GM12878 (cell line): ENCODE measurements at regions not wholly inside any gene's neighbourhood (a gene's known extent, or its start where the extent isn't known, plus 50 kb on each side); places are given as distances from the start of the nearest gene placed in this dataset.

Experiments
- ATAC-seq: fragments of 200-7000 bp; cut with Tn5 transposase; 3 replicates; pipeline ENCODE4 v1.9.1; 2020; ENCODE audit warnings: mild to moderate bottlenecking, moderate library complexity
- BruUV-seq: library from RNA; stranded (reverse); fragments of 400-500 nt; replicated peaks from 2 replicates; lab custom pipeline; 2021; lab: Mats Ljungman, UMichigan
- CTCF ChIA-PET: fragments of 300-600 bp; sonication (Branson Sonifier 250); formaldehyde crosslinking; extraction: SDS; loops from one replicate; lab custom pipeline; 2021; ENCODE audit warnings: inconsistent platforms; lab: Yijun Ruan, JAX
- POLR2A ChIA-PET: fragments of 350-600 bp; formaldehyde crosslinking; extraction: SDS; loops from one replicate; lab custom pipeline; 2021; ENCODE audit warnings: inconsistent platforms; lab: Charles Lee
- RAD21 ChIA-PET: fragments of 300-600 bp; sonication (Branson Sonifier 250); formaldehyde crosslinking; loops from one replicate; lab custom pipeline; 2023; ENCODE audit warnings: antibody characterized with exemption; ENCODE audit not compliant: unreplicated experiment; lab: Charles Lee
- SMC1A ChIA-PET: fragments of 300-600 bp; sonication (Branson Sonifier 250); formaldehyde crosslinking; loops from one replicate; lab custom pipeline; 2023; ENCODE audit not compliant: unreplicated experiment, uncharacterized antibody; lab: Charles Lee
- DNase-seq: peaks from one replicate; pipeline ENCODE4 v3.0.0-alpha.2; 2011; ENCODE audit warnings: low read depth, low spot score
- FAIRE-seq: peaks from 3 replicates; lab custom pipeline; 2011; peaks lifted over from hg19 to GRCh38; lab: Jason Lieb, UNC
- H2AFZ ChIP-seq: 2 replicates; pipeline ENCODE4 v1.6.0; 2011; ENCODE audit warnings: low read depth, low read length, control low read depth; ENCODE audit not compliant: control insufficient read depth
- H3K27ac ChIP-seq: 2 replicates; pipeline ENCODE4 v1.5.1; 2011; ENCODE audit warnings: control low read depth; ENCODE audit not compliant: control insufficient read depth, insufficient read depth
- H3K27me3 ChIP-seq, 2 experiments: replicated peaks in 1 of 2; 2 replicates each; pipeline versions ENCODE4 v1.6.0 to v1.6.1; 2011; ENCODE audit warnings: low read length in 1 of 2; ENCODE audit not compliant: control insufficient read depth in 2 of 2, insufficient read depth in 2 of 2
- H3K36me3 ChIP-seq, 2 experiments: 2 replicates each; pipeline ENCODE4 v1.5.1; 2011; ENCODE audit warnings: low read length in 1 of 2; ENCODE audit not compliant: control insufficient read depth in 2 of 2, insufficient read depth in 2 of 2
- H3K4me1 ChIP-seq: 2 replicates; pipeline ENCODE4 v1.6.1; 2011; ENCODE audit warnings: mild to moderate bottlenecking, low read length, moderate library complexity, mixed read lengths; ENCODE audit not compliant: control insufficient read depth, insufficient read depth
- H3K4me2 ChIP-seq: 2 replicates; pipeline ENCODE4 v1.6.0; 2011; ENCODE audit warnings: control low read depth; ENCODE audit not compliant: control insufficient read depth, insufficient read depth
- H3K4me3 ChIP-seq: fragments of 200-600 bp; sonication (generic); 2 replicates; pipeline ENCODE4 v1.5.1; 2016
- H3K79me2 ChIP-seq: 2 replicates; pipeline ENCODE4 v1.6.0; 2011; ENCODE audit warnings: low read length; ENCODE audit not compliant: control insufficient read depth, insufficient read depth
- H3K9ac ChIP-seq: 2 replicates; pipeline ENCODE4 v1.8.0; 2011; ENCODE audit warnings: low read length, control low read depth, mixed read lengths; ENCODE audit not compliant: control insufficient read depth, insufficient read depth
- H3K9me3 ChIP-seq: replicated peaks from 3 replicates; pipeline ENCODE4 v1.5.1; 2011; ENCODE audit warnings: mild to moderate bottlenecking, low read length; ENCODE audit not compliant: control insufficient read depth, insufficient read depth
- H4K20me1 ChIP-seq: 2 replicates; pipeline ENCODE4 v1.6.0; 2011; ENCODE audit not compliant: control insufficient read depth, insufficient read depth
- CREM ChIP-seq: IDR thresholded peaks from 2 replicates; pipeline ENCODE4 v1.6.1; 2014; ENCODE audit warnings: antibody characterized with exemption, low read depth
- MYB ChIP-seq: fragments of 150-350 bp; IDR thresholded peaks from 2 replicates; pipeline ENCODE4 v1.6.1; 2014; ENCODE audit warnings: mild to moderate bottlenecking, low read depth, low read length, borderline replicate concordance
- NFIC ChIP-seq: IDR thresholded peaks from 2 replicates; pipeline ENCODE4 v1.6.1; 2012; ENCODE audit warnings: low read depth, mild to moderate bottlenecking, inconsistent platforms, low read length, moderate library complexity
- RUNX3 ChIP-seq: IDR thresholded peaks from 2 replicates; pipeline ENCODE4 v1.6.1; 2012; ENCODE audit warnings: low read length, inconsistent platforms
- STAT3 ChIP-seq: IDR thresholded peaks from 2 replicates; pipeline ENCODE4 v1.6.1; 2011; ENCODE audit warnings: low read depth, low read length, improper control_type of control experiment
- WGBS: methylation state at CpG from one replicate; pipeline ENCODE4 v1.1.6; 2016; ENCODE audit warnings: low lambda C conversion rate; ENCODE audit not compliant: insufficient replicate concordance, insufficient coverage; ENCODE audit errors: missing lambda C conversion rate; 5-methylcytosine and 5-hydroxymethylcytosine counted together
- in situ Hi-C: fragments of 300-500 bp; cut with MboI; formaldehyde crosslinking; loops from 9 replicates; pipeline ENCODE4 v1.14.3; 2018; ENCODE audit warnings: mixed read lengths
- intact Hi-C: fragments of 100-400 bp; cut with micrococcal nuclease; formaldehyde crosslinking; loops from one replicate; pipeline ENCODE4 v1.14.2; 2022; ENCODE audit not compliant: unreplicated experiment
- TF ChIP-seq, protein P1 (sequence below): IDR thresholded peaks from 2 replicates; pipeline ENCODE4 v1.6.1; 2011; ENCODE audit warnings: low read depth, mild to moderate bottlenecking, low read length, moderate library complexity, borderline replicate concordance; ENCODE audit errors: extremely low read depth

DNA sequence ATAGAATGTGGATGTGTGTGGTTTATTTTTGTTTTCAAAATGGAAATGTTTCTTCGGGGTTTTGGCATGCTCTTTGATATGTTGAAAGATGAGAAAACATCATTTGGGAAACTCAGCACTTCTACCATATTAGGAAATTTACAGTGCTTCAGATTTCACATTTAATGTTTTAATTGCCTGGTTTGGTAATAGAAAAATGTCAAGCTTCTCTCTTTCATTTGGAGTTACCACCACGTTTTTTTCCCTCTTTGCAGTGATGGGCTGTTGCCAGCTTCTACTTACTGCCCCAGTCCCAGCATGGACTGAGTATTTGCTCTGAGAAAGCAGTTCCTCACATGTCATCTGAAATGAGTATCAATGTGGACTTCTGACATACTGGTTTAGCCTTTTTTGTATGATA lies 267.7 kb downstream of the PRL start:
- Histone ChIP-seq H3K4me3 (no peak overlapping the region), H3K27ac (peak overlapping the region; percentile 41), H3K79me2 (no peaks in the 10 kb centered on the region), H3K4me1 (peaks cover 34% of the 10 kb centered on the region), H3K36me3 (no peaks in the 10 kb centered on the region), H3K9me3 (no peaks in the 10 kb centered on the region; the same call in 2 of the 3 replicates), H2AFZ (peak overlapping the region; percentile 75), H3K9ac (peak overlapping the region; percentile 18; the same call in 1 of the 2 replicates), H3K27me3 (no peaks in the 10 kb centered on the region), H4K20me1 (no peaks in the 10 kb centered on the region), H3K4me2 (0 out of 2 replicates have a peak overlapping the region, but pooled peaks have one; percentile 41)
- POLR2A ChIA-PET: interaction anchor here (1.4 kb wide), 1 partner anchor 34 kb away, joined by 6 read pairs; no protein-coding TSS in a partner anchor
- SMC1A ChIA-PET: interaction anchor here (1.0 to 2.6 kb wide), 8 partner anchors 14 to 118 kb away, joined by 3 to 20 read pairs (median 6); no protein-coding TSS in a partner anchor
- CTCF ChIA-PET: interaction anchor here (0.6 to 0.9 kb wide), 2 partner anchors 35 to 118 kb away, joined by 3 read pairs; no protein-coding TSS in a partner anchor
- intact Hi-C loops: loop anchor here (5.0 to 10.0 kb wide), 3 partner anchors 328 to 856 kb away; no protein-coding TSS in a partner anchor
- DNase-seq: no peak
- RAD21 ChIA-PET: interaction anchor here (1.2 to 2.1 kb wide), 5 partner anchors 18 to 335 kb away, joined by 3 to 15 read pairs (median 5); no protein-coding TSS in a partner anchor
- in situ Hi-C loops: no loop called here
- no TSS peak for BruUV-seq
- no peak for FAIRE-seq
- peak; percentile 50; the same call in 1 of the 2 replicates for TF ChIP-seq RUNX3
- 0 out of 2 replicates have a peak, but pooled peaks have one; percentile 40 for TF ChIP-seq CREM
- TF ChIP-seq NFIC: 0 out of 2 replicates have a peak, but pooled peaks have one; percentile 7
- TF ChIP-seq MYB: no peak
- TF ChIP-seq, protein P1, sequence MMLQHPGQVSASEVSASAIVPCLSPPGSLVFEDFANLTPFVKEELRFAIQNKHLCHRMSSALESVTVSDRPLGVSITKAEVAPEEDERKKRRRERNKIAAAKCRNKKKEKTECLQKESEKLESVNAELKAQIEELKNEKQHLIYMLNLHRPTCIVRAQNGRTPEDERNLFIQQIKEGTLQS: no peak
- no peak for TF ChIP-seq STAT3
- WGBS: 2% methylated on average over 2 of the region's 2 CpGs
- no peak for ATAC-seq
